NB4 (cell line): ENCODE measurements at regions not wholly inside any gene's neighbourhood (a gene's known extent, or its start where the extent isn't known, plus 50 kb on each side); places are given as distances from the start of the nearest gene placed in this dataset.

Experiments
- CTCF ChIP-seq: IDR thresholded peaks from one replicate; pipeline ENCODE4 v1.5.1; 2012; ENCODE audit warnings: low read depth, low read length
- MYC ChIP-seq: IDR thresholded peaks from 2 replicates; pipeline ENCODE4 v1.6.1; 2011; ENCODE audit warnings: low read depth, low read length

GRCh38 chr6:67933278-67933677, 701.8 kb upstream of the ADGRB3 start:
- peak; percentile 18 for TF ChIP-seq CTCF
- no peak for TF ChIP-seq MYC
